A673 (cell line): ENCODE measurements at regions not wholly inside any gene's neighbourhood (a gene's known extent, or its start where the extent isn't known, plus 50 kb on each side); places are given as distances from the start of the nearest gene placed in this dataset.

Source experiments
- CTCF ChIP-seq: fragments of 300-800, 200-600 bp; sonication (generic); conservative IDR thresholded peaks from 2 replicates; pipeline ENCODE4 v1.5.1; 2017; ENCODE audit warnings: low read depth, mild to moderate bottlenecking, antibody characterized with exemption, low read length, moderate library complexity, mixed read lengths
- EZH2 ChIP-seq: fragments of 200-600 bp; sonication (generic); IDR thresholded peaks from 2 replicates; pipeline ENCODE4 v1.6.1; 2017; ENCODE audit warnings: borderline replicate concordance, low read depth, mild to moderate bottlenecking, mixed read lengths, antibody characterized with exemption, low read length; ENCODE audit not compliant: poor library complexity, severe bottlenecking

DNA sequence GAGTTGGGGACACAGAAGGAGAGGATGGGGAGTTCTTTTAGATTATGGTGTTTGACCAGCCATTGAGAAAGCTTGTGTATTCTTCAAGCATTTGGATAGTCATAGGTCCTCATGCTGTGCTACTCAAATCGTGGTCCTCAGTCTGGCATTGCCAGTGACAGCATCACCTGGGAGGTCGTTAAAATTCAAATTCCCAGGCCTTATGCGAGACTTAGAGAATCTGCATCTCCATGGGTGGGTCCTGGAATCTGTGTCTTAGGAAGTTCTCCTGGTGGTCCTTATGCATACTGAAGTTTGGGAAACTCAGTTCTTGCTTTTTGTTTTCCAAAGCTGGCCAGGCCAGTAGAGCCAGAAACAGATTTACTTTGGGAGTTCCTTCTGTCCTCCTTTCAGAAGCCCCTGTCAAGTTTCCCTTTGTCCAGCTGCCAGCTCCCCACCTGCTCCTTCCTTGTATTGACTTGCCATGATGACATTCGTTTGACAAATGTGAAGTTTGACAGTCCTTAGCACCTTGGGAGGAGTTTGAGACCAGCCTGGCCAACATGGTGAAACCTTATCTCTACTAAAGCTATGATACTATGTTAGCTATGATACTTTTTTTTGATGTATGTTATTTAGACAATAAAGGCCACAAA lies 95.6 kb downstream of the PALM2AKAP2 start:
- TF ChIP-seq CTCF: no peak
- no peak for TF ChIP-seq EZH2
